ENCODE measurements at regions not wholly inside any gene's neighbourhood (a gene's known extent, or its start where the extent isn't known, plus 50 kb on each side); places are given as distances from the start of the nearest gene placed in this dataset.
"Not testable (repeated sequence)": the region's sequence is repeated elsewhere in the genome, so short reads cannot be mapped to it uniquely, and the experiment has no call there.

DNA sequence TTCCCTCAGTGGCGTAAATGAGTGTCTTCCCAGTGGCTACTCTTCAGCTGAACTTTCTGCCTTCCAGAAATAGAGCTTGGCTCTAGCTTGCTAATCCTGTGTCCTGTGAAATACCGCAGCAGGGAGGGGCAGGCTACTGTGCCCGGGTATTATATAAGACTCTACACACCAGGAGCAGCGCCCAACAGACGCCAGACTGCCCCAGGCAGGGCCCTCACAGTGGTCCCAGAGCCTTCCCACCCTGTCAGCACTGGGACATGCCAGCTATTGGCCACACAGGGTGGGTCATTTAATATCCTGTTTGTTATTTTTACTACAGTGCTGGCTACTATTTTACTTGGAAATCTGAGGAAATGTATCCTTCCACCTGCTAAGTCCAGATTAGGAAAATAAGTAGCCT is 121.0 kb downstream of the FEM1C start:
- no peak overlapping the region for H3K4me3 ChIP-seq (ENCODE audit: low read length)
- H3K27ac ChIP-seq (ENCODE audit: low read length): no peak overlapping the region
- no peak overlapping the region for H3K9ac ChIP-seq (ENCODE audit: low read length)

DNA sequence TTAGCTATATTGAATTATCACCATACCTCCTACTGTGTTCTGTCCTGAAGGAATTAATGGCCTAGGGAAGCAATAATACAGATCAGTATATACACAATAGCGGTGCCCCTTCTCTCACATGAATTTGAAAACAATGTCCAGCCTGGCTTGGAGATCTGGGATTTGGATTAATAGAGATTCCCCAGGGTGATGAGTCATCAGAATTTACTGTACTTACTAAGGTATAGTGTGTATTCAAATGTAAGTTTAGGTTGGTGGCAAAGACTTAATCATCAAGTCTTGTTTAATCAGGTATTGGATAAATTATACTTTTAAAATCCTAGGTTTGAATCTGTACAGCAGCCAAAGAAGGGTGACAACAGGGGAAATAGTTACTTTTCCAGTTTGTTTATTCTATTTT is 121.5 kb downstream of the FEM1C start:
- no peaks in the 10 kb centered on the region for H3K9me3 ChIP-seq (ENCODE audit: control insufficient read depth, low read depth, low read length)
- no peak overlapping the region for H3K9ac ChIP-seq (ENCODE audit: low read length)
- no peak overlapping the region for H3K4me3 ChIP-seq (ENCODE audit: low read length)
- no peak overlapping the region for H3K27ac ChIP-seq (ENCODE audit: low read length)
- no peaks in the 10 kb centered on the region for H3K36me3 ChIP-seq (ENCODE audit: control insufficient read depth, low read depth, low read length)
- H3K4me1 ChIP-seq (ENCODE audit: control insufficient read depth, low read depth, low read length): no peaks in the 10 kb centered on the region
- H3K27me3 ChIP-seq (ENCODE audit: control insufficient read depth, insufficient read depth, low read length): no peaks in the 10 kb centered on the region

More for the DNA sequence above, 121.0 kb downstream of the FEM1C start:
- Histone ChIP-seq H3K36me3 (ENCODE audit: control insufficient read depth, low read depth, low read length) (no peaks in the 10 kb centered on the region), H3K27me3 (ENCODE audit: control insufficient read depth, insufficient read depth, low read length) (no peaks in the 10 kb centered on the region), H3K9me3 (ENCODE audit: control insufficient read depth, low read depth, low read length) (no peaks in the 10 kb centered on the region), H3K4me1 (ENCODE audit: control insufficient read depth, low read depth, low read length) (no peaks in the 10 kb centered on the region)

DNA sequence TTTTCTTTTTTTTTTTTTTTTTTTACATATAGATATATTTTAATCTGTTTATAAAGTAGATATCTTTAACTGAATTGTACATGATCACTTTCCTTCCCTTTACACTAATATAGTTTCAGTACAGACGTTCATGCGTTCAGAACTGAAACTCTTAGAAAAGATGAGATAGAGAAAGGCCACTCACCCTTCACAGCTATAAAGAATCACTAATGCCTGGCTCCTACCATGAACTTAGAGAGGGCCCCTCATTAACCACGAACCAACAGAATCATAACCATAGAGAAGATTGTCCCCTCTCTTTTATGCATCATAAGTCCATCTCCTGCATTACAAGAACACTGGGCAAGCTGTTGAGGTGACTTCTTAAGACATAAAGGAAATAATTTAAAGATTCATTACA is 123.8 kb downstream of the FEM1C start:
- H3K36me3 ChIP-seq (ENCODE audit: control insufficient read depth, low read depth, low read length); H3K4me3 ChIP-seq (ENCODE audit: low read length); H3K27me3 ChIP-seq (ENCODE audit: control insufficient read depth, insufficient read depth, low read length); H3K9me3 ChIP-seq (ENCODE audit: control insufficient read depth, low read depth, low read length); H3K9ac ChIP-seq (ENCODE audit: low read length); H3K4me1 ChIP-seq (ENCODE audit: control insufficient read depth, low read depth, low read length); H3K27ac ChIP-seq (ENCODE audit: low read length): not testable (repeated sequence)

DNA sequence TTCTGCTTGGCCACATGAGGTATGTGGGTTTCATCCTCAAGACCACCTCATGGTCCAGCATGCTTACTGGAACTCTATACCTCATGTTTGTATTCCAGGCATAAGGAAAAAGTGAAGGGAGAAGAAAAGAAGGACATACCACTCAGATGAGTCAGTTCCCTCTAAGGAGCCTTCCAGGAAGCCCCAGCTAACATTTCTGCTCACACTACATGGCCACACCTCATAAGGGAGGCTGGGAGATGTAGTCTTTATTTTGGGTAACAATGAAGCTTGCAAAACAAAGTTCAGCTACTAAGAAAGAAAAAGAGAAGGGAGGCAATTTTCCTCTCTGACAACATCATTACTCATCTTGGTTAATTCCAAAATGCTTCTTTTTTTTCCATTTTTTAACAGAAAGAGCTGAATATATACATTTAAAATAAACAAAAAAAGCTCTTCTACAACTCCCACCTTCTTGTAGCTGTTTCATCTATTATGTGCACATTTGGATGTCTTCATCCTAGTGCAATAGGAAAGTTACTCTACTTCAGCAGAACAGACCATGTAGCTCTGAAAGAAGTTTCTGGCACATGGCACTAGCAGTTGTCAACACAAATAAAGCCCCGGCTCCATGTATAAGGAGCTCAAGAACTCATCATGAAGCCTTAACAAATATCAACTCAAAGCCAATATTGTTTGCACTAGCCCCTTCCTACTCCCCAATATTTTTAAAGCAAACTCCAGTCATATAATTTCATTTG is 123.6 kb upstream of the CCDC112 start:
- H3K36me3 ChIP-seq (ENCODE audit: control insufficient read depth, low read depth, low read length): no peaks in the 10 kb centered on the region
- no peak overlapping the region for H3K4me3 ChIP-seq (ENCODE audit: low read length)
- no peak overlapping the region for H3K9ac ChIP-seq (ENCODE audit: low read length)
- no peaks in the 10 kb centered on the region for H3K4me1 ChIP-seq (ENCODE audit: control insufficient read depth, low read depth, low read length)
- no peaks in the 10 kb centered on the region for H3K27me3 ChIP-seq (ENCODE audit: control insufficient read depth, insufficient read depth, low read length)
- H3K27ac ChIP-seq (ENCODE audit: low read length): no peak overlapping the region
- no peaks in the 10 kb centered on the region for H3K9me3 ChIP-seq (ENCODE audit: control insufficient read depth, low read depth, low read length)

DNA sequence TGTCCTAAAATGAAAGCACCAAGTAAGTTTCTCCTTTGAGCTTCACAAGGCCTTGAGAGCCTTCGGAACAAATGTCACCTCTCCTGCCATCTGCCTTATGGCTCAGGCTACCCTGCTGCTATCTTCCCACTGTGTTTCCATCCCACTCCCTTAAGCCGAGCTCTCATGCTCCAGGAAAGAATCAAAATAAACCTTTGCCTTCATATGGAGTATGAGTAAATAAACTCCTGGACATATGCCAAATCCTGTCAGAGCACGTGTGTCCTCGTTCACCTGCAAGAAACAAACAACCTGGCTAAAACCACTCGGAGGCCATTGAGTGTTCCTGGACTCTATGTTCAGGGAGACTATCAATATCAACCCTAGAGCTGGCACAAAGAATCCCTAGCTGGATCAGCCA is 122.3 kb upstream of the CCDC112 start:
- no peak overlapping the region for H3K27ac ChIP-seq (ENCODE audit: low read length)

DNA sequence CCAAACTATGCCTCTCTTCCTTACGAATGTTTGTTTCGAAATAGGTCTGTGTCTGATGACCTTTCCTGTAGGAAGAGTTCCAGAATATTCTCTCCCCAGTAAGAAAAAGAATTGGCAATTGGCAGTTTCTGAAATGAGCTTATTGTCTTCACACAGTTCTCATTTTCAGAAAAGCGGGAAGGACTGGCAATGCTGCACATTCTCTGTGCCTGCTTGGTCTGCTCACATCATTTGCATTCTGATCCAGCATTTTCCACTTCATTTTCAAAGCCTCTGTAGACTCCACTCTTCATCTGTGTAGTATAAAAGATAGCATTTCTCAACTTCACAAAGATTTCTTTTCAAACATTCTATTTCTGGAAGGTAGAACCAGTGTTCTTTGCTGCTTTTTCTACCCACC is 120.6 kb upstream of the CCDC112 start:
- H3K36me3 ChIP-seq (ENCODE audit: control insufficient read depth, low read depth, low read length): no peaks in the 10 kb centered on the region
- no peaks in the 10 kb centered on the region for H3K4me1 ChIP-seq (ENCODE audit: control insufficient read depth, low read depth, low read length)
- no peaks in the 10 kb centered on the region for H3K9me3 ChIP-seq (ENCODE audit: control insufficient read depth, low read depth, low read length)

More for the DNA sequence above, 122.3 kb upstream of the CCDC112 start:
- no peaks in the 10 kb centered on the region for H3K4me1 ChIP-seq (ENCODE audit: control insufficient read depth, low read depth, low read length)
- H3K9me3 ChIP-seq (ENCODE audit: control insufficient read depth, low read depth, low read length): no peaks in the 10 kb centered on the region
- no peaks in the 10 kb centered on the region for H3K36me3 ChIP-seq (ENCODE audit: control insufficient read depth, low read depth, low read length)
- no peak overlapping the region for H3K9ac ChIP-seq (ENCODE audit: low read length)
- H3K27me3 ChIP-seq (ENCODE audit: control insufficient read depth, insufficient read depth, low read length): no peaks in the 10 kb centered on the region
- no peak overlapping the region for H3K4me3 ChIP-seq (ENCODE audit: low read length)

DNA sequence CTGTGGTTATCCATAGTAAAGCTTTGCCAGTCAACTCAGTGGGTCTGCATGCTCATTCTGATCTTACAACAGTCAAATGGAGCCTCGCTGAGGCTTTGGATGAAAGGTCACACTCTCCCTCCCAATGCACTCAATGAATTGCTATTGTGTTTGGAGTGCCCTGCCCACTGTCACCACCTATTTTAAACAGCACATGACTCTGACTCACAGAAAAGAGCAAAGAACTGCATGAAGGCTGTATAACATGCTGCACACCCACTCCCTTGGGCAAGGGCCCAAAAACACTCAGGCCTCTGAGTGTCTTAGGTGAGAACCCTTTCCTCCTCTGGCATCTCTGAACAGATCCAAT is 118.7 kb upstream of the CCDC112 start:
- Histone ChIP-seq H3K36me3 (ENCODE audit: control insufficient read depth, low read depth, low read length) (no peaks in the 10 kb centered on the region), H3K9ac (ENCODE audit: low read length) (no peak overlapping the region), H3K4me3 (ENCODE audit: low read length) (no peak overlapping the region), H3K27ac (ENCODE audit: low read length) (no peak overlapping the region), H3K9me3 (ENCODE audit: control insufficient read depth, low read depth, low read length) (no peaks in the 10 kb centered on the region), H3K27me3 (ENCODE audit: control insufficient read depth, insufficient read depth, low read length) (no peaks in the 10 kb centered on the region), H3K4me1 (ENCODE audit: control insufficient read depth, low read depth, low read length) (no peaks in the 10 kb centered on the region)

More for the DNA sequence above, 120.6 kb upstream of the CCDC112 start:
- Histone ChIP-seq H3K27me3 (ENCODE audit: control insufficient read depth, insufficient read depth, low read length) (no peaks in the 10 kb centered on the region), H3K27ac (ENCODE audit: low read length) (no peak overlapping the region), H3K4me3 (ENCODE audit: low read length) (no peak overlapping the region), H3K9ac (ENCODE audit: low read length) (no peak overlapping the region)

DNA sequence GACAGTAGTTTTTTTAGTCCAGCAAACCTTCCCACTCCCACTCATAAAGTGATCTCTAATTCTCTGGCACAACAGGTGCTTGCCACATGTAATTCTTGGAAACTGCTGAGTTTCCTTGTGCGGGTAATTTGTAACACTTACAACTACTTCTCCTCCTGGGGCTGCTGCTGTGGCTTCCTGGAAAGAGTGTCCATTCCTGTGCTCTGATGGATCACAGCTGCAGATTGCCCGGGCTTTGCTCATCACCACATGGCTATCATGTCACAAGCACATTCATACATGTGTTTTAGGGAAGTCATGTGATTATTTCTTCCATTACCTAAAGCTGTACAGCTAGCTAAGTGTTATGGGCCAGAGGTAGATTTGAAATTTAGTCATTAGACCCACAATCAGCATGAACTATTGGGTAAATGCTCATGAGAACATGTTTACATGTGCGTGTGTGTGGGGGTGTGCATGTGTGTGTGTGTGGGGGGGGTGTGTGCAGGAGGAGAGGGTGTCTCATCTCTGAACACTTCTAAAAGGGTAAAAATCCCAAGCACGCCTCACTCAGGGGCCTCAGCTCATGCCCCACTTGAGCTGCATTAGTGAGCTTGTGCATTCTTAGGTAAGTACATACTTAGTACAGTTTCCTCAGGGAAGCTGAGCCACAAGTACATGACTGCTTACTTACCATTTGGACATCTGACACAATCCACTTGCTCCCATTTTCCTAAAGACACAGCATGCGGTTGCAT is 118.1 kb upstream of the CCDC112 start:
- Histone ChIP-seq H3K36me3 (ENCODE audit: control insufficient read depth, low read depth, low read length) (no peaks in the 10 kb centered on the region), H3K9ac (ENCODE audit: low read length) (no peak overlapping the region), H3K27ac (ENCODE audit: low read length) (no peak overlapping the region), H3K4me3 (ENCODE audit: low read length) (no peak overlapping the region), H3K4me1 (ENCODE audit: control insufficient read depth, low read depth, low read length) (no peaks in the 10 kb centered on the region), H3K9me3 (ENCODE audit: control insufficient read depth, low read depth, low read length) (no peaks in the 10 kb centered on the region), H3K27me3 (ENCODE audit: control insufficient read depth, insufficient read depth, low read length) (no peaks in the 10 kb centered on the region)

DNA sequence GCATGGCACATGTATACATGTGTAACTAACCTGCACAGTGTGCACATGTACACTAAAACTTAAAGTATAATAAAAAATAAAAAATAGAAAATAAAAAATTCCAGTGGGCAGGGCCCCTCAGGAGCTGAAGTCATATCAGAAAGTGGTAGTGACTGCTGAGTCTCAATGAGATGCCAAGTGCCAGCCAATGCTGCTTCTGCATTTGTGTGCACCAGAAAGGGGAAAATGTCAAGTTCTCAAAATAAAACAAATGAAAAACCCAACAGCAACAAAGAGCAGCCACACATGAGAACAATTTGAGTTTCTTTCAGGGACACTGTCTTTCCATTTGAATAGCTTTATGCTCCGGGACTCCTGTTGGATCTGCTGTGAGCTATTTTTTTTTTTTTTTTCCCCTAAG is 117.2 kb upstream of the CCDC112 start:
- H3K27me3 ChIP-seq (ENCODE audit: control insufficient read depth, insufficient read depth, low read length): no peaks in the 10 kb centered on the region
- H3K9me3 ChIP-seq (ENCODE audit: control insufficient read depth, low read depth, low read length): no peaks in the 10 kb centered on the region
- no peaks in the 10 kb centered on the region for H3K36me3 ChIP-seq (ENCODE audit: control insufficient read depth, low read depth, low read length)
- H3K9ac ChIP-seq (ENCODE audit: low read length): no peak overlapping the region
- no peaks in the 10 kb centered on the region for H3K4me1 ChIP-seq (ENCODE audit: control insufficient read depth, low read depth, low read length)
- H3K27ac ChIP-seq (ENCODE audit: low read length): no peak overlapping the region
- H3K4me3 ChIP-seq (ENCODE audit: low read length): no peak overlapping the region

DNA sequence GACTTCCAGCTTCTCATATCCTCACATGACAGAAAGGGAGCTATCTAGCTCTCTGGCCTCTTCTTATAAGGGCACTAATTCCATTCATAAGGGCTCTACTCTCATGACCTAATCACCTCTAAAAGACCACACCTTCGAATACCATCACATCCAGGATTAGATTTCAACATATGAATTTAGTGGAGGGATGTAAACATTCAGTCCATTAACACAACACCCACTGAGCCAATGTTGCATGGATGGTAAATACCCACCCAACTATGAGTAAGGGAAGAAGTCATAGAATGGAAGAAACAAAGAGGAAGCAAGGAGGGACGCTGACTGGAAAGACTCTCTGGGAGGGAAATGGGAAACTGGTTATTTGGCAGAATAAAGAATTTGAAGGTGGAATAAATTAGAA is 112.6 kb upstream of the CCDC112 start:
- Histone ChIP-seq H3K9ac (ENCODE audit: low read length) (no peak overlapping the region), H3K4me1 (ENCODE audit: control insufficient read depth, low read depth, low read length) (no peaks in the 10 kb centered on the region), H3K36me3 (ENCODE audit: control insufficient read depth, low read depth, low read length) (no peaks in the 10 kb centered on the region), H3K27me3 (ENCODE audit: control insufficient read depth, insufficient read depth, low read length) (no peaks in the 10 kb centered on the region), H3K9me3 (ENCODE audit: control insufficient read depth, low read depth, low read length) (no peaks in the 10 kb centered on the region), H3K4me3 (ENCODE audit: low read length) (no peak overlapping the region), H3K27ac (ENCODE audit: low read length) (no peak overlapping the region)

DNA sequence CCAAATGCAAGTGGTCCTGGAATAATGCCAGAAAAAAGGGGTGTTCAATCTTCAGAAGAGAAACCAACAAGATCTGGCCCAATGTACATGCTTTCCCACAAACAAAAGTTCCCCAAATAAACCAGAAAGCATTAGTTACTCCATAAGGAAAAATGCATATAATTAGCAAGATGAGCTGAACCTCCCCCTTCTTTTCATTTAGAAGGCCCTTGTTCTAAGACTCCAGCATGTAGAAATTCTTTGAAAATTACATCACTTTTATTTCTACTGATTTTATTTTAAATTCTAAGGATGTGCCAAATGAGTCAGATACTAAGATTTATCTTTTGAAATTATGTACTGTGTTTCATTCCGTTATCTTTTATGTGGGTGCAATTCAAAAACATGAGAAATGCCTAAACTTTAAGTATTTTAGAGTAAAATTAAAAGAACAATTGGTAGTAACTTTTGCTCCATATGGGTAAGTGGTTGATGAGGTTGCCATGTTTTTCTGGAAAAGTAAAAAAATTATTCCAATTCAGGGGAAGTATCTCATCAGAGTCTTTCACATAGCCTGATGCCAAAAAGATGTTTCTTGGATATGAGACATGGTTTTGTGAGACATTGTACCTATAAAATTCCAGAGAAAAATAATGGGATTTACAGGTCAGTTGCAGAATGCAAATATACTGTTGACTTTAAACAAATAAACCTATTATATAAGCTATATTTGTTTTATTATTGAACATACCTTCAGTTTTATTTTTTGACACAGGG is 106.5 kb upstream of the CCDC112 start:
- Histone ChIP-seq H3K27ac (ENCODE audit: low read length) (no peak overlapping the region), H3K27me3 (ENCODE audit: control insufficient read depth, insufficient read depth, low read length) (no peaks in the 10 kb centered on the region), H3K9me3 (ENCODE audit: control insufficient read depth, low read depth, low read length) (no peaks in the 10 kb centered on the region), H3K9ac (ENCODE audit: low read length) (no peak overlapping the region), H3K4me3 (ENCODE audit: low read length) (no peak overlapping the region), H3K4me1 (ENCODE audit: control insufficient read depth, low read depth, low read length) (no peaks in the 10 kb centered on the region), H3K36me3 (ENCODE audit: control insufficient read depth, low read depth, low read length) (no peaks in the 10 kb centered on the region)
